ENCODE measurements at regions not wholly inside any gene's neighbourhood (a gene's known extent, or its start where the extent isn't known, plus 50 kb on each side); places are given as distances from the start of the nearest gene placed in this dataset.

- peaks cover 0 to 19% of the 10 kb centered on the region in 2 experiments; a peak in 3 of 5 replicates for H3K27me3 ChIP-seq (ENCODE audit: control insufficient read depth in 2 of 2, insufficient read depth in 2 of 2, low read length in 2 of 2)
- no peaks in the 10 kb centered on the region for H3K9me3 ChIP-seq (replicated peaks; ENCODE audit: control insufficient read depth, insufficient read depth, low read depth, low read length)
- H3K36me3 ChIP-seq (ENCODE audit: control insufficient read depth, insufficient read depth, low read length): no peaks in the 10 kb centered on the region
- H3K4me2 ChIP-seq (ENCODE audit: insufficient read depth, low read length): no peak overlapping the region
- H3K9me1 ChIP-seq (ENCODE audit: control insufficient read depth, insufficient read depth, low read length): no peaks in the 10 kb centered on the region
- DNase-seq (ENCODE audit: extremely low read depth in 1 of 4, low spot score in 3 of 4) (no peak), ATAC-seq (no peak), FAIRE-seq (no peak)
- POLR2A ChIA-PET: no interaction called here
- no peak overlapping the region for H2AFZ ChIP-seq (ENCODE audit: low read depth, low read length)
- BruUV-seq (replicated peaks): no TSS peak
- H3K4me3 ChIP-seq: no peak overlapping the region
- H3K9ac ChIP-seq (ENCODE audit: insufficient read depth in 1 of 2, low read depth in 2 of 2, low read length in 2 of 2): no peak overlapping the region
- H3K79me2 ChIP-seq (ENCODE audit: control insufficient read depth, insufficient read depth, low read length): no peaks in the 10 kb centered on the region
- TF ChIP-seq ZNF764 (CRISPR knock-in tag; IDR thresholded peaks at IDR 0.05; ENCODE audit: low read depth) (no peak), TEAD1 (CRISPR knock-in tag; IDR thresholded peaks at IDR 0.05) (no peak), MTA1 (IDR thresholded peaks at IDR 0.05; ENCODE audit: borderline replicate concordance) (no peak), ELF1 (tag; IDR thresholded peaks at IDR 0.05) (no peak), HES1 (IDR thresholded peaks at IDR 0.05; ENCODE audit: low read depth) (no peak), MEF2D (tag; conservative IDR thresholded peaks at IDR 0.05; ENCODE audit: low read depth) (no peak), ZNF395 (CRISPR knock-in tag; IDR thresholded peaks at IDR 0.05) (no peak), MCM3 (IDR thresholded peaks at IDR 0.05) (no peak), ZNF24 (IDR thresholded peaks at IDR 0.05) (no peak), NR2F6 (CRISPR knock-in tag; IDR thresholded peaks at IDR 0.05) (no peak), ZNF436 (CRISPR knock-in tag; IDR thresholded peaks at IDR 0.05) (no peak), ZNF212 (CRISPR knock-in tag; IDR thresholded peaks at IDR 0.05) (no peak), NFXL1 (CRISPR knock-in tag; IDR thresholded peaks at IDR 0.05) (no peak), E2F4 (CRISPR knock-in tag; IDR thresholded peaks at IDR 0.05; ENCODE audit: low read depth) (no peak), MYC (IDR thresholded peaks at IDR 0.05; ENCODE audit: low read depth, low read length) (no peak), MYC (CRISPR knock-in tag; IDR thresholded peaks at IDR 0.05; ENCODE audit: borderline replicate concordance, low read depth) (no peak), CSDE1 (IDR thresholded peaks at IDR 0.05) (no peak), ZSCAN32 (CRISPR knock-in tag; IDR thresholded peaks at IDR 0.05) (no peak), ILF3 (IDR thresholded peaks at IDR 0.05; ENCODE audit: borderline replicate concordance) (no peak), KDM5B (IDR thresholded peaks at IDR 0.05; ENCODE audit: insufficient replicate concordance, low read depth, low read length) (no peak)
- H3K4me1 ChIP-seq (replicated peaks in 1 of 2; ENCODE audit: control insufficient read depth in 2 of 2, insufficient read depth in 2 of 2, low read length in 2 of 2): peaks cover 0 to 14% of the 10 kb centered on the region in 2 experiments; a peak in 2 of 5 replicates
- no peak overlapping the region for H3K27ac ChIP-seq (ENCODE audit: extremely low read depth, low read depth, low read length)
- 0% methylated on average over 2 of the region's 7 CpGs for WGBS (ENCODE audit: insufficient coverage, low coverage, missing lambda C conversion rate)
- in situ Hi-C loops (cut with MboI) (no loop called here), intact Hi-C loops (cut with micrococcal nuclease) (no loop called here)
- H4K20me1 ChIP-seq (replicated peaks; ENCODE audit: control insufficient read depth, insufficient read depth, low read length): no peaks in the 10 kb centered on the region
- CTCF ChIA-PET (ENCODE audit: low intra/inter-chr PET ratio): no interaction called here
These were observed 256.4 kb upstream of the SOX21 start for GRCh38 chr13:94968757-94969086.

All from K562 (cell line).